Transverse colon (tissue), 4 donors: ENCODE measurements at regions not wholly inside any gene's neighbourhood (a gene's known extent, or its start where the extent isn't known, plus 50 kb on each side); places are given as distances from the start of the nearest gene placed in this dataset.

Experiments used
- DNase-seq: peaks from one replicate; pipeline ENCODE4 v3.0.0-alpha.2; 2019
- H3K27ac ChIP-seq, 4 donors: fragments of 200-600 bp; sonication (generic); 2 replicates each; pipeline ENCODE4 v1.5.1; 2016 to 2018; ENCODE audit warnings: inconsistent platforms in 4 of 4
- H3K27me3 ChIP-seq: fragments of 200-600 bp; sonication (generic); 2 replicates; pipeline ENCODE4 v1.5.1; 2017; ENCODE audit warnings: inconsistent platforms
- H3K36me3 ChIP-seq, 4 donors: fragments of 200-600 bp; sonication (generic); 2 replicates each; pipeline ENCODE4 v1.5.1; 2017 to 2019; ENCODE audit warnings: inconsistent platforms in 4 of 4
- H3K4me1 ChIP-seq, 4 donors: fragments of 200-600 bp; sonication (generic); 2 replicates each; pipeline ENCODE4 v1.5.1; 2017 to 2020; ENCODE audit warnings: inconsistent platforms in 4 of 4
- H3K4me3 ChIP-seq, 4 donors: fragments of 200-600 bp; sonication (generic); 1 replicate in 1 of 4; 2 replicates in 3 of 4; pipeline versions ENCODE4 v1.5.1 to v1.6.1; 2017 to 2019; ENCODE audit warnings: inconsistent platforms in 4 of 4
- H3K9me3 ChIP-seq, 2 donors: fragments of 200-600 bp; sonication (generic); 2 replicates each; pipeline ENCODE4 v1.5.1; 2017 to 2019; ENCODE audit warnings: inconsistent platforms in 2 of 2
- EP300 ChIP-seq: sonication (generic); formaldehyde crosslinking; IDR thresholded peaks from one replicate; pipeline ENCODE4 v1.6.1; 2017; ENCODE audit warnings: antibody characterized with exemption, low read depth
- POLR2A ChIP-seq: fragments of 450-650 bp; IDR thresholded peaks from one replicate; pipeline ENCODE4 v1.6.1; 2016; ENCODE audit warnings: antibody characterized with exemption, mild to moderate bottlenecking, moderate library complexity
- POLR2AphosphoS5 ChIP-seq, 3 donors: sonication (generic); formaldehyde crosslinking; IDR thresholded peaks; one replicate each; pipeline ENCODE4 v1.6.1; 2016; ENCODE audit warnings: antibody characterized with exemption in 3 of 3
- WGBS, 2 donors: methylation state at CpG; one replicate each; pipeline ENCODE4 v1.1.5; 2018; ENCODE audit warnings: low coverage in 1 of 2; 5-methylcytosine and 5-hydroxymethylcytosine counted together
- in situ Hi-C, 4 donors: fragments of 200-750 bp; cut with MboI; loops; one replicate each; pipeline versions ENCODE4 v1.15.0 to v1.15.1; 2017; ENCODE audit warnings: low sequenced_read_pairs in 3 of 4, low pct_ligation_motif_present in 1 of 4, low pct_unique_long_range_greater_than_20kb in 1 of 4
- intact Hi-C: fragments of 100-400 bp; cut with DNase I; formaldehyde crosslinking; loops from one replicate; pipeline ENCODE4 v1.15.1; 2023; ENCODE audit warnings: low total_unique reads
- TF ChIP-seq, protein P1 (sequence below), 5 experiments: fragments of 200-600 bp in 3 of 5; fragments of 450-650 bp in 2 of 5; sonication (generic) in 3 of 5; IDR thresholded peaks; 1 replicate in 2 of 5; 2 replicates in 3 of 5; pipeline ENCODE4 v1.5.1; 2016 to 2017; ENCODE audit warnings: antibody characterized with exemption in 5 of 5, inconsistent platforms in 3 of 5, mild to moderate bottlenecking in 2 of 5, moderate library complexity in 1 of 5

DNA sequence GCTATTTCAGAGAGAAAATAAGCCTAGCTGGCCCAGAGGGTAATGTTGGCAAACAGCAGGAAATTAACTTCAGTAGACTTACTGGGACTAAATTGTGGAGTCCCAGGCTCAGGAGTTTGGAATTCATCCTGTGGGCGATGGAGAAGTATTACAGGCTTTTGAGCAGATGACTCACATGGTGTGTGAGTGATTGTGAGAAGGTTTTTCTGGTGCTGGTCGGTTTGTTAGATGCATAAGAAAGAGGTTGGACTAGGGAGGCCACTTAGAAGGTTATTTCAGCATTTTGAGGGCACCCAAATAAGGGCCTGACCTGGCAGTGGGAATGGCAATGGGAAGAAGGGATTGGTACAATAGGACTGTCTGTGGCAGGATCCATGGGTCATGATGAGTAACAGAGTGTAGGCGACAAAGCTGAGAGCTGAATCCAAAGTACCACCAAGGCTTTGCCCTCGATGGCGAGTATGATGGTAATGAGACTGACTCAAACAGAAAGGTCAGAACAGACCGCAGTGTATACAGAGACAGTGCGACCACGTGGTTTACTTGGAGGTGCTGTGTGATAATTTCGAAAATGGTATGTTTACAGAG is 69.2 kb upstream of the KIF26B start:
- intact Hi-C loops (no loop called here), in situ Hi-C loops (no loop called here)
- TF ChIP-seq, protein P1, sequence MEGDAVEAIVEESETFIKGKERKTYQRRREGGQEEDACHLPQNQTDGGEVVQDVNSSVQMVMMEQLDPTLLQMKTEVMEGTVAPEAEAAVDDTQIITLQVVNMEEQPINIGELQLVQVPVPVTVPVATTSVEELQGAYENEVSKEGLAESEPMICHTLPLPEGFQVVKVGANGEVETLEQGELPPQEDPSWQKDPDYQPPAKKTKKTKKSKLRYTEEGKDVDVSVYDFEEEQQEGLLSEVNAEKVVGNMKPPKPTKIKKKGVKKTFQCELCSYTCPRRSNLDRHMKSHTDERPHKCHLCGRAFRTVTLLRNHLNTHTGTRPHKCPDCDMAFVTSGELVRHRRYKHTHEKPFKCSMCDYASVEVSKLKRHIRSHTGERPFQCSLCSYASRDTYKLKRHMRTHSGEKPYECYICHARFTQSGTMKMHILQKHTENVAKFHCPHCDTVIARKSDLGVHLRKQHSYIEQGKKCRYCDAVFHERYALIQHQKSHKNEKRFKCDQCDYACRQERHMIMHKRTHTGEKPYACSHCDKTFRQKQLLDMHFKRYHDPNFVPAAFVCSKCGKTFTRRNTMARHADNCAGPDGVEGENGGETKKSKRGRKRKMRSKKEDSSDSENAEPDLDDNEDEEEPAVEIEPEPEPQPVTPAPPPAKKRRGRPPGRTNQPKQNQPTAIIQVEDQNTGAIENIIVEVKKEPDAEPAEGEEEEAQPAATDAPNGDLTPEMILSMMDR (IDR thresholded peaks at IDR 0.05) = no peak
- TF ChIP-seq POLR2AphosphoS5 (IDR thresholded peaks at IDR 0.05) (no peak), POLR2A (no peak)
- Histone ChIP-seq H3K9me3 (no peaks in the 10 kb centered on the region), H3K27ac (no peak overlapping the region), H3K4me1 (no peaks in the 10 kb centered on the region), H3K4me3 (no peak overlapping the region), H3K36me3 (no peaks in the 10 kb centered on the region), H3K27me3 (no peaks in the 10 kb centered on the region)
- no peak for DNase-seq
- 73 to 85% methylated on average over 2 to 9 of the region's 9 CpGs for WGBS, 2 donors

DNA sequence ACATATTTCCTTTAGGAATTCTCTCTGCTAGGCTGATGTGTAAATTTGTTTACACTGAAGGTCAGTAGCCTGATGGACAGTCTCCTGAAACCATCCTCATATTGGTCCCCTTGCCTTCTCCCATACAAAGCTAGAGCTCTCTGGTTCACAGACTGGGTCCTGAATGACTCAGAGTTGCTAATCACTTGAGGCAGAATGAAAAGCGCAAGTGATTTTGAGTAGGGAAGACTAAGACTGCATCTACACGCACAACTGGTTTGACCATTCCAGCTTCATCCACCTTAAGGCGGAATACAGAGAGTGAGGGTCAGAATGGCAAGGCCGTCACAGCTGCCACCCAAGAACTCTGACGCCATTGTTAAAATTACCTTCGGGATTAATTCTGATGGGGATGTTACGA is 70.2 kb upstream of the KIF26B start:
- 96% methylated on average over 7 of the region's 7 CpGs; no CpG with 5 or more reads in 1 of the 2 donors for WGBS, 2 donors
- H3K4me3 ChIP-seq = no peak overlapping the region
- H3K27ac ChIP-seq = no peak overlapping the region
- no peak for DNase-seq
- in situ Hi-C loops (no loop called here), intact Hi-C loops (no loop called here)
- no peaks in the 10 kb centered on the region for H3K9me3 ChIP-seq
- no peak for TF ChIP-seq POLR2A
- TF ChIP-seq, protein P1 (IDR thresholded peaks at IDR 0.05) = no peak
- no peak for TF ChIP-seq POLR2AphosphoS5 (IDR thresholded peaks at IDR 0.05)
- TF ChIP-seq EP300 = no peak
- H3K27me3 ChIP-seq = no peaks in the 10 kb centered on the region
- no peaks in the 10 kb centered on the region for H3K4me1 ChIP-seq
- no peaks in the 10 kb centered on the region for H3K36me3 ChIP-seq

DNA sequence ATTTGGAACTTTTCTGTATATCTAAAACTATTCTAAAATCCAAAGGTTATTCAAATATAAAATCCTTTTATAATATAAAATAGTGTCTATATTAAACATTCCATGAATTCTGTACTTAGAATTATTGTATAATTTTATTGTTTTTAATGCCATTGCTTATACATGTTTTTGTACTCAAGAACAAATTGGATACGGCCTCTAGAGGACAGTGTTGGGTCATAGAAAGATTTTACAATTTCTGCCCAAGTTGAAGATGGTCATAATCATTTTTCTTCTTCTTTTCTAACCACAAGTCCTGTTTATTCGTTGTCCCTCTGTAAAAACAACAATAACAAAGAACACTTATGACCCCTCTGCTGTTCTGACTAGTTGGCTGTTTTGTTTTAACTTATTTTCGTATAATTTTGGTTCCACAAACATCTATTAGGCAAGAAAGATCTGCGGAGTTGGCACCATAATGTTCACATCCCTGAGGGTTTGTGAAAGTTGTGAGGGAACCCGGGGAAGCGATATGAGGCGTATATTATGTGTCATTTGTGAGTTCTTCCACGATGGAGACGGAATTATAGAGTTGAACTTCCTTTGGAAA is 75.7 kb upstream of the KIF26B start:
- H3K4me3 ChIP-seq = no peak overlapping the region
- no peak overlapping the region for H3K27ac ChIP-seq
- no peaks in the 10 kb centered on the region for H3K36me3 ChIP-seq
- WGBS, 2 donors = 63 to 71% methylated on average over 9 of the region's 9 CpGs
- no peak for TF ChIP-seq EP300
- TF ChIP-seq, protein P1 (IDR thresholded peaks at IDR 0.05) = peak; percentile 39 to 55 (median 47)
- peaks cover 0 to 5% (median under 1%) of the 10 kb centered on the region in 4 donors for H3K4me1 ChIP-seq
- H3K9me3 ChIP-seq = no peaks in the 10 kb centered on the region
- in situ Hi-C loops (no loop called here), intact Hi-C loops (no loop called here)
- no peaks in the 10 kb centered on the region for H3K27me3 ChIP-seq
- DNase-seq = no peak

DNA sequence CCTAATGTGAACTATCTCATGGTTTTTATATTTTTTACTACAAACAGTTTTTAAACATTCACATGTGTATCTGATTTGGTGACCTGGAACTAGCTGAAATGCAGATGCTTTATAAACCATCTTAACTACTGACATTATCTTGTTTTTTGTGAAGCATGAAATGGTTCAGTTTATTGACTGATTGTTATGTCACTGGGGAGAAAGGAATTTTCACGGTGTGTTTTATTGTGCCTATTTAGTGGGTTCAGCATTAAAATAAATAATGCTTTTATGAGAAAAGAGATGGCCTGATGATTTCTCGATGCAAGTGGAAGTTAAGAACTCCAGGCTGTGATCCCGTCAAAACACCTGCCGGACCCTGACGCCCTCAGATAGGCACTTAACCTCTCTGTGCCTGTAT is 79.9 kb upstream of the KIF26B start:
- intact Hi-C loops (no loop called here), in situ Hi-C loops (no loop called here)
- DNase-seq = no peak
- TF ChIP-seq, protein P1 (IDR thresholded peaks at IDR 0.05) = no peak
- TF ChIP-seq POLR2A (no peak), EP300 (no peak), POLR2AphosphoS5 (IDR thresholded peaks at IDR 0.05) (no peak)
- no peak overlapping the region for H3K27ac ChIP-seq
- H3K27me3 ChIP-seq = no peaks in the 10 kb centered on the region
- peaks cover 0 to 10% (median 2%) of the 10 kb centered on the region in 4 donors for H3K4me1 ChIP-seq
- no peaks in the 10 kb centered on the region for H3K36me3 ChIP-seq
- 42 to 66% methylated on average over 5 of the region's 5 CpGs for WGBS, 2 donors
- no peak overlapping the region for H3K4me3 ChIP-seq
- no peaks in the 10 kb centered on the region for H3K9me3 ChIP-seq
